Astrocyte (in vitro differentiated cells and primary cell): ENCODE measurements at regions not wholly inside any gene's neighbourhood (a gene's known extent, or its start where the extent isn't known, plus 50 kb on each side); places are given as distances from the start of the nearest gene placed in this dataset.
A peak's percentile ranks its signal among the peaks of the same experiment; 100 is the strongest.

ENCODE experiments used
- DNase-seq: peaks from one replicate; pipeline ENCODE4 v3.0.0-alpha.2; 2010; ENCODE audit warnings: low read depth
- FAIRE-seq: peaks from 2 replicates; lab custom pipeline; 2011; peaks lifted over from hg19 to GRCh38; lab: Jason Lieb, UNC
- H2AFZ ChIP-seq: 2 replicates; pipeline ENCODE4 v1.6.0; 2012; ENCODE audit warnings: low read depth, low read length, inconsistent platforms
- H3K27ac ChIP-seq: 2 replicates; pipeline ENCODE4 v1.5.1; 2011; ENCODE audit warnings: low read depth, low read length, inconsistent platforms
- H3K27me3 ChIP-seq: 2 replicates; pipeline ENCODE4 v1.6.0; 2011; ENCODE audit warnings: low read length, inconsistent platforms; ENCODE audit not compliant: insufficient read depth
- H3K36me3 ChIP-seq: 2 replicates; pipeline ENCODE4 v1.5.1; 2011; ENCODE audit warnings: low read length, inconsistent platforms; ENCODE audit not compliant: insufficient read depth
- H3K4me1 ChIP-seq: 2 replicates; pipeline ENCODE4 v1.5.1; 2011; ENCODE audit warnings: low read length, inconsistent platforms; ENCODE audit not compliant: insufficient read depth
- H3K4me2 ChIP-seq: 2 replicates; pipeline ENCODE4 v1.6.0; 2012; ENCODE audit warnings: low read length, inconsistent platforms
- H3K4me3 ChIP-seq: 2 replicates; pipeline ENCODE4 v1.5.1; 2011; ENCODE audit warnings: low read depth, mild to moderate bottlenecking, low read length, inconsistent platforms; ENCODE audit not compliant: insufficient read depth
- H3K79me2 ChIP-seq: 2 replicates; pipeline ENCODE4 v1.6.0; 2012; ENCODE audit warnings: mild to moderate bottlenecking, low read length, inconsistent platforms; ENCODE audit not compliant: insufficient read depth
- H3K9ac ChIP-seq: 2 replicates; pipeline ENCODE4 v1.6.0; 2012; ENCODE audit warnings: mild to moderate bottlenecking, low read length, inconsistent platforms
- H3K9me3 ChIP-seq: 2 replicates; pipeline ENCODE4 v1.5.1; 2012; ENCODE audit warnings: low read depth, mild to moderate bottlenecking, low read length, inconsistent platforms; ENCODE audit not compliant: insufficient read depth
- H4K20me1 ChIP-seq: 2 replicates; pipeline ENCODE4 v1.6.0; 2012; ENCODE audit warnings: low read length, inconsistent platforms; ENCODE audit not compliant: insufficient read depth
- H3K27ac Mint-ChIP-seq: one replicate; pipeline ENCODE4 v1.8.0; 2021; ENCODE audit warnings: mild to moderate bottlenecking, mixed read lengths; ENCODE audit not compliant: unreplicated experiment
- H3K27me3 Mint-ChIP-seq: one replicate; pipeline ENCODE4 v1.8.0; 2021; ENCODE audit warnings: low read depth, mixed read lengths; ENCODE audit not compliant: unreplicated experiment
- H3K36me3 Mint-ChIP-seq: one replicate; pipeline ENCODE4 v1.8.0; 2021; ENCODE audit warnings: low read depth, mixed read lengths; ENCODE audit not compliant: unreplicated experiment
- H3K4me1 Mint-ChIP-seq: one replicate; pipeline ENCODE4 v1.8.0; 2021; ENCODE audit warnings: low read depth, mixed read lengths; ENCODE audit not compliant: unreplicated experiment
- H3K4me3 Mint-ChIP-seq: one replicate; pipeline ENCODE4 v1.8.0; 2021; ENCODE audit warnings: mild to moderate bottlenecking, moderate library complexity, mixed read lengths; ENCODE audit not compliant: unreplicated experiment
- H3K9me3 Mint-ChIP-seq: one replicate; pipeline ENCODE4 v1.8.0; 2021; ENCODE audit warnings: mild to moderate bottlenecking, mixed read lengths; ENCODE audit not compliant: unreplicated experiment
- EZH2 ChIP-seq: IDR thresholded peaks from 2 replicates; pipeline ENCODE4 v1.6.1; 2012; ENCODE audit warnings: mild to moderate bottlenecking, low read length, inconsistent platforms; ENCODE audit not compliant: insufficient read depth
- TF ChIP-seq, protein P1 (sequence below): IDR thresholded peaks from 2 replicates; pipeline ENCODE4 v1.5.1; 2011; ENCODE audit warnings: low read depth, mild to moderate bottlenecking, inconsistent platforms, low read length, moderate library complexity; ENCODE audit not compliant: insufficient read depth

DNA sequence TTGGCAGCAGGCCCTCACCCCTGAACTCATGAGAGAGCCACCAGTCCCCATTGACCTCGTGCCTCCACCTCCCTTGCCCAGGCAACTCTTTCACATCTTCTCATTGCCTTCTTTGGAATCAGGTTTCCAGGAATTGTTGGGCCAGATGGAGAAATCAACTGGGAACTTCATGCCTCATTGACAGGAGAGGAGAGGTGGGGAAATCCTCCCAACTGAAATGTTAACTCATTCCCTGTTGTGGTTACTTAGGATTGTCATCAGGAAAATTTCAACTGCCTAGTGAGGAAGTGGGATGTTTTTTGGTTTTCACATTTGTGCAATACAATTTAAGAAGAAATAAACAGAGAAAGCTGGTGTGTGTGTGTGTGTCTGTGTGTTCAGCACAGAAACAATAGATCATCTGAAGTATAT lies 106.6 kb upstream of the INHBA start:
- DNase-seq (peak; percentile 68), FAIRE-seq (no peak)
- TF ChIP-seq, protein P1, sequence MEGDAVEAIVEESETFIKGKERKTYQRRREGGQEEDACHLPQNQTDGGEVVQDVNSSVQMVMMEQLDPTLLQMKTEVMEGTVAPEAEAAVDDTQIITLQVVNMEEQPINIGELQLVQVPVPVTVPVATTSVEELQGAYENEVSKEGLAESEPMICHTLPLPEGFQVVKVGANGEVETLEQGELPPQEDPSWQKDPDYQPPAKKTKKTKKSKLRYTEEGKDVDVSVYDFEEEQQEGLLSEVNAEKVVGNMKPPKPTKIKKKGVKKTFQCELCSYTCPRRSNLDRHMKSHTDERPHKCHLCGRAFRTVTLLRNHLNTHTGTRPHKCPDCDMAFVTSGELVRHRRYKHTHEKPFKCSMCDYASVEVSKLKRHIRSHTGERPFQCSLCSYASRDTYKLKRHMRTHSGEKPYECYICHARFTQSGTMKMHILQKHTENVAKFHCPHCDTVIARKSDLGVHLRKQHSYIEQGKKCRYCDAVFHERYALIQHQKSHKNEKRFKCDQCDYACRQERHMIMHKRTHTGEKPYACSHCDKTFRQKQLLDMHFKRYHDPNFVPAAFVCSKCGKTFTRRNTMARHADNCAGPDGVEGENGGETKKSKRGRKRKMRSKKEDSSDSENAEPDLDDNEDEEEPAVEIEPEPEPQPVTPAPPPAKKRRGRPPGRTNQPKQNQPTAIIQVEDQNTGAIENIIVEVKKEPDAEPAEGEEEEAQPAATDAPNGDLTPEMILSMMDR = no peak
- TF ChIP-seq EZH2 = no peak
- Histone ChIP-seq H3K79me2 (no peaks in the 10 kb centered on the region), H3K36me3 (no peaks in the 10 kb centered on the region), H2AFZ (no peak overlapping the region), H4K20me1 (no peaks in the 10 kb centered on the region), H3K9me3 (no peaks in the 10 kb centered on the region), H3K4me3 (no peak overlapping the region), H3K27me3 (no peaks in the 10 kb centered on the region), H3K9ac (no peak overlapping the region), H3K27ac (no peak overlapping the region), H3K4me2 (no peak overlapping the region), H3K4me1 (no peaks in the 10 kb centered on the region)
- peaks cover 4% of the 10 kb centered on the region for H3K9me3 Mint-ChIP-seq
- no peak overlapping the region for H3K27ac Mint-ChIP-seq
- no peaks in the 10 kb centered on the region for H3K27me3 Mint-ChIP-seq
- peaks cover 5% of the 10 kb centered on the region for H3K4me1 Mint-ChIP-seq
- no peaks in the 10 kb centered on the region for H3K36me3 Mint-ChIP-seq
- H3K4me3 Mint-ChIP-seq = no peak overlapping the region

DNA sequence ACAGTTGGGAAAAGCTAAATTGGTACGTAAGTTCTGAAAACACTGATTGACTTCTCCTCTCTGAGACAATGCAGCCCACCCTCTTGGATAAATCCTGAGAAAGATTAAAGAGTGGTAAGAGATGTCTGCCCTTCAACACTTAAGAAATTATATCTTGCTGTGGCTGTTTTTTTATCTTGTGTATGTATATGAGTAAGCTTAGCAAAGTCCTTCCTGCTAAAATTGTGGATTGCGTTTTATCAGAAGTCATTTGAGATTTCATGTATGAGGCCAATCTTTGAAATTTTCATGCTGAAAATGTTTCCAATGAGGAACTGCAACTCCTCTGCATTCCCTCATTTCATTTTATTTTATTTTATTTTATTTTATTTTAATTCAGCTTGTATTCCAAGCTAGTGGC lies 106.2 kb upstream of the INHBA start:
- Histone ChIP-seq H3K9ac (no peak overlapping the region), H2AFZ (no peak overlapping the region), H3K27ac (no peak overlapping the region), H4K20me1 (no peaks in the 10 kb centered on the region), H3K9me3 (no peaks in the 10 kb centered on the region), H3K4me3 (no peak overlapping the region), H3K79me2 (no peaks in the 10 kb centered on the region), H3K27me3 (no peaks in the 10 kb centered on the region), H3K36me3 (no peaks in the 10 kb centered on the region), H3K4me1 (no peaks in the 10 kb centered on the region), H3K4me2 (no peak overlapping the region)
- peaks cover 5% of the 10 kb centered on the region for H3K4me1 Mint-ChIP-seq
- H3K27ac Mint-ChIP-seq = no peak overlapping the region
- no peak overlapping the region for H3K4me3 Mint-ChIP-seq
- DNase-seq = no peak
- FAIRE-seq = no peak
- H3K9me3 Mint-ChIP-seq = peaks cover 4% of the 10 kb centered on the region
- no peaks in the 10 kb centered on the region for H3K36me3 Mint-ChIP-seq
- H3K27me3 Mint-ChIP-seq = no peaks in the 10 kb centered on the region
- TF ChIP-seq, protein P1 = no peak
- no peak for TF ChIP-seq EZH2

DNA sequence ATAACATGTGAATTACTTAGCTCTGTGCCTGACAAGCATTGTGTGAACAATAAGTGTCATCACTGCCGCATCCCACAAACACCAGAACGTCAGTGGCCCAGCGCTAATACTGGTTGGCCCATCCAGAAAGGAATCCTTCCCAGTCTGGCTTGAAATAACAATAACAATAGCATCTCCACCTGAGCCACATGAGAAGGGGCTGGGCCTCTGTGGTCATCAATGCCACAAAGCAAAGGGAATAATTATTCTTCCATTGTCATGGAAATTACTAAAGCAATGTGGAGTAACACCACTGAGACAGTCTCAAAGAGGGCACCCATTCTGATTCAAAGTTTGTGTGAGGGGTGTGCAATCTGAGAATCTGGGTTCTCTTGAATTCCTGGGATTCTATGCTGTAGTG lies 105.7 kb upstream of the INHBA start:
- Histone ChIP-seq H3K27me3 (no peaks in the 10 kb centered on the region), H3K36me3 (no peaks in the 10 kb centered on the region), H3K79me2 (no peaks in the 10 kb centered on the region), H3K9ac (no peak overlapping the region), H3K4me1 (no peaks in the 10 kb centered on the region), H3K9me3 (no peaks in the 10 kb centered on the region), H2AFZ (no peak overlapping the region), H3K27ac (no peak overlapping the region), H3K4me3 (no peak overlapping the region), H3K4me2 (no peak overlapping the region), H4K20me1 (no peaks in the 10 kb centered on the region)
- no peak overlapping the region for H3K27ac Mint-ChIP-seq
- TF ChIP-seq, protein P1 = no peak
- TF ChIP-seq EZH2 = no peak
- no peaks in the 10 kb centered on the region for H3K36me3 Mint-ChIP-seq
- H3K4me3 Mint-ChIP-seq = no peak overlapping the region
- H3K4me1 Mint-ChIP-seq = peaks cover 5% of the 10 kb centered on the region
- DNase-seq (no peak), FAIRE-seq (no peak)
- H3K9me3 Mint-ChIP-seq = peaks cover 4% of the 10 kb centered on the region
- H3K27me3 Mint-ChIP-seq = no peaks in the 10 kb centered on the region
